Upper lobe of left lung (tissue), 4 donors: ENCODE measurements at regions not wholly inside any gene's neighbourhood (a gene's known extent, or its start where the extent isn't known, plus 50 kb on each side); places are given as distances from the start of the nearest gene placed in this dataset.

Experiments used
- POLR2A ChIP-seq, 4 donors: fragments of 450-650 bp; IDR thresholded peaks; one replicate each; pipeline ENCODE4 v1.5.1; 2016 to 2017; ENCODE audit warnings: antibody characterized with exemption in 4 of 4, mild to moderate bottlenecking in 2 of 4
- TF ChIP-seq, protein P1 (sequence below), 6 experiments: fragments of 450-650 bp in 4 of 6; fragments of 200-600 bp in 2 of 6; sonication (generic) in 2 of 6; IDR thresholded peaks; one replicate each; pipeline ENCODE4 v1.5.1; 2016 to 2019; ENCODE audit warnings: antibody characterized with exemption in 6 of 6

DNA sequence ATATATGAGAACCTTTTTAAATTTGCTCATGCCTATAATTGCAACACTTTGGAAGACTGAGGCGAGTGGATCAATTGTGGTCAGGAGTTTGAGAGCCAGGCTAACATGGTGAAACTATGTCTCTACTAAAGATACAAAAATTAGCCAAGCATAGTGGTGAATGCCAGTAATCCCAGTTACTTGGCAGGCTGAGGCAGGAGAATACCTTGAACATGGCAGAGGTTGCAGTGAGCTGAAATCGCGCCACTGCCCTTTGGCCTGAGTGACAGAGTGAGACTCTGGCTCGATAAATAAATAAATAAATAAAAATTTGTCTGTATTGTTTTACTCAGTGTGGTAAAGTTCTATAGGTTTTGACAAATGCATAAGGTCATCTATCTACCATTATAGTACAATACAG, 218.2 kb downstream of the ZC4H2 start:
- TF ChIP-seq, protein P1, sequence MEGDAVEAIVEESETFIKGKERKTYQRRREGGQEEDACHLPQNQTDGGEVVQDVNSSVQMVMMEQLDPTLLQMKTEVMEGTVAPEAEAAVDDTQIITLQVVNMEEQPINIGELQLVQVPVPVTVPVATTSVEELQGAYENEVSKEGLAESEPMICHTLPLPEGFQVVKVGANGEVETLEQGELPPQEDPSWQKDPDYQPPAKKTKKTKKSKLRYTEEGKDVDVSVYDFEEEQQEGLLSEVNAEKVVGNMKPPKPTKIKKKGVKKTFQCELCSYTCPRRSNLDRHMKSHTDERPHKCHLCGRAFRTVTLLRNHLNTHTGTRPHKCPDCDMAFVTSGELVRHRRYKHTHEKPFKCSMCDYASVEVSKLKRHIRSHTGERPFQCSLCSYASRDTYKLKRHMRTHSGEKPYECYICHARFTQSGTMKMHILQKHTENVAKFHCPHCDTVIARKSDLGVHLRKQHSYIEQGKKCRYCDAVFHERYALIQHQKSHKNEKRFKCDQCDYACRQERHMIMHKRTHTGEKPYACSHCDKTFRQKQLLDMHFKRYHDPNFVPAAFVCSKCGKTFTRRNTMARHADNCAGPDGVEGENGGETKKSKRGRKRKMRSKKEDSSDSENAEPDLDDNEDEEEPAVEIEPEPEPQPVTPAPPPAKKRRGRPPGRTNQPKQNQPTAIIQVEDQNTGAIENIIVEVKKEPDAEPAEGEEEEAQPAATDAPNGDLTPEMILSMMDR (IDR thresholded peaks at IDR 0.05), result no peak
- no peak for TF ChIP-seq POLR2A (IDR thresholded peaks at IDR 0.05)
